GM18951 (cell line): ENCODE measurements at regions not wholly inside any gene's neighbourhood (a gene's known extent, or its start where the extent isn't known, plus 50 kb on each side); places are given as distances from the start of the nearest gene placed in this dataset.

Source experiments
- POLR2A ChIP-seq: IDR thresholded peaks from 4 replicates; pipeline ENCODE4 v1.6.1; 2011; ENCODE audit warnings: mild to moderate bottlenecking; ENCODE audit not compliant: insufficient read length, insufficient read depth; ENCODE audit errors: extremely low read depth
- in situ Hi-C: fragments of 300-500 bp; cut with MboI; formaldehyde crosslinking; loops from one replicate; pipeline ENCODE4 v1.12.0; 2022; ENCODE audit warnings: low sequenced_read_pairs, mixed read lengths, inconsistent platforms; ENCODE audit not compliant: unreplicated experiment

GRCh38 chr1:234907940-234908405 is 220.7 kb downstream of the TOMM20 start:
- in situ Hi-C loops, result no loop called here
- TF ChIP-seq POLR2A, result no peak

GRCh38 chr1:234907208-234907939 is 221.3 kb downstream of the TOMM20 start:
- no peak for TF ChIP-seq POLR2A
- in situ Hi-C loops, result no loop called here

- no peak for TF ChIP-seq POLR2A
- in situ Hi-C loops, result no loop called here
These were observed 222.0 kb downstream of the TOMM20 start for GRCh38 chr1:234906654-234907053.

GRCh38 chr1:234902774-234903547 is 225.7 kb downstream of the TOMM20 start:
- TF ChIP-seq POLR2A, result no peak
- in situ Hi-C loops, result no loop called here

DNA sequence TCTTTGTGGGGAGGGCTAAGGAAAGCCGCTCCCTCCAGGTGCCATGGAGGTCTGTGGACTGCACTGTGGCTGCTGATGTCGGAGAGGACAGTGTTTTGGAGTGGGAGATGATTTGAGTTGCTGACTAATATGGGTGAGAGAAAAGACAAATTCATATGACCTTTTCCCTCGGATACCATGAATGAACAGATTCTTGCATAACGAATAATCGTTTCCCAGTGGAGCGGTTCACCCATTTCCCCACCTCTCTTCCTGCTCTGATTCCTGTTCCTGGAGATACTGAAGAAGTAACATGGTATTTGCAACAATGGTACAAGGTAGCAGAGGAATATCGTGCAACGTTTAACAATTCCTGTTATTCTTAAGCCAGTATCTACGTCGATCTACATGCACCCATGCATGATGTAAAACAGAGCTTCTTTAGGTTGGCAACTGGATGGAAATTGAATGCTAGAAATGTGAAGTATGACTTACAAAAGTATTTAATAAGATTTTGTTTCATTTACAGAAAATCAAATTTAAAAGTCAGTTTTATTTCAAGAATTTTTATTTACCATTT is 227.1 kb downstream of the TOMM20 start:
- in situ Hi-C loops, result no loop called here
- no peak for TF ChIP-seq POLR2A

DNA sequence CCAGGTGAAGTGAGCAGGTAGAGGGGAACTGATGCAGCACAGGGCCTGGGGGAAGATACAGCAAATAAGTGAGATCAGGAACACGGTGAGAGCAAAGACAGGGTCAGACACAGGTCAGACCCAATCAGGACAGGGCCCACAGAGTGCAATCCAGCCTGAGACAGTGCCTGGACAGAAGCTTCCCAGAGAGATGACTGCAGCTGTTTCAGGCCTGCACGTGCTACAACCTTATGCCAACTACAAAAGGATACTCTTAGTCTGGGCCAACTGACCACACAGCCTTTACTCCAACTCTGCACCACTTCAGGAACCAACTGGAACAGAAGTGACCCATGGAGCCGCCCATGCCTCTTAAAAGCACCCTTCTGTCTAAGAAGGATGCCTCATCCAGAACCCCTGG is 228.0 kb downstream of the TOMM20 start:
- in situ Hi-C loops, result no loop called here
- no peak for TF ChIP-seq POLR2A

- in situ Hi-C loops, result no loop called here
- no peak for TF ChIP-seq POLR2A
These were observed 228.9 kb downstream of the TOMM20 start for GRCh38 chr1:234899730-234900072.

GRCh38 chr1:234899041-234899729 is 229.5 kb downstream of the TOMM20 start:
- in situ Hi-C loops, result no loop called here
- no peak for TF ChIP-seq POLR2A

- TF ChIP-seq POLR2A, result no peak
- in situ Hi-C loops, result no loop called here
These were observed 230.1 kb downstream of the TOMM20 start for GRCh38 chr1:234898455-234899033.

- TF ChIP-seq POLR2A, result no peak
- in situ Hi-C loops, result no loop called here
These were observed 230.7 kb downstream of the TOMM20 start for GRCh38 chr1:234897754-234898454.

DNA sequence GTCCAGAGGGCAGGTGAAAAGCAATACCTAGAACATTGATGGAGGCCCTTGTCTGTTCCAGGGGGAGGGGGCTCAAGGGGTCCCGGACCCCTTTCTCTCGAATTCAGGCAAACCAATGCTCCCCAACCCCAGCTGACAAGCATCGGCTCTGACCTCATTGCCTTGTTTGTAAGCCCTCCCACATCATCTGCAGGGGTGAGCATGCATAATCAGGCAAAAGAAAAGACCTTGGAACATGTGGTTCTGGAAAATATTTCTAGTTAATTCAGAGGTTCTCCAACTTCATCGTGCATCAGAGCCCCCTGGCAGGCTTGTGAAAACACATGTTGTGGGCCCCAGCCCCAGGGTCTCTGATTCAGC is 231.3 kb downstream of the TOMM20 start:
- in situ Hi-C loops, result no loop called here
- no peak for TF ChIP-seq POLR2A
